Cardiac muscle cell (in vitro differentiated cells and primary cell): ENCODE measurements at regions not wholly inside any gene's neighbourhood (a gene's known extent, or its start where the extent isn't known, plus 50 kb on each side); places are given as distances from the start of the nearest gene placed in this dataset.

Source experiments
- DNase-seq, 2 donors: peaks; one replicate each; pipeline versions ENCODE4 v3.0.0 to v3.0.0-alpha.2; 2010 to 2017; ENCODE audit warnings: low read depth in 1 of 2, low spot score in 1 of 2
- H3K27ac ChIP-seq: fragments of 200-600 bp; sonication (generic); 2 replicates; pipeline ENCODE4 v1.5.1; 2016
- H3K27me3 ChIP-seq: fragments of 200-600 bp; sonication (generic); 2 replicates; pipeline ENCODE4 v1.6.0; 2016; ENCODE audit warnings: control low read depth
- H3K36me3 ChIP-seq: fragments of 200-600 bp; sonication (generic); 2 replicates; pipeline ENCODE4 v1.5.1; 2016; ENCODE audit warnings: control low read depth
- H3K4me1 ChIP-seq: fragments of 200-600 bp; sonication (generic); 2 replicates; pipeline ENCODE4 v1.8.1; 2017; ENCODE audit warnings: low read depth, mild to moderate bottlenecking, mixed run types
- H3K4me3 ChIP-seq: fragments of 200-600 bp; sonication (generic); 2 replicates; pipeline ENCODE4 v1.5.1; 2016; ENCODE audit warnings: mild to moderate bottlenecking
- H3K9me3 ChIP-seq: fragments of 200-600 bp; sonication (generic); 2 replicates; pipeline ENCODE4 v1.5.1; 2017; ENCODE audit warnings: low read depth, mild to moderate bottlenecking, control low read depth
- TF ChIP-seq, protein P1 (sequence below): IDR thresholded peaks from 2 replicates; pipeline ENCODE4 v1.5.1; 2012; ENCODE audit warnings: low read depth, mild to moderate bottlenecking, low read length

- no peak overlapping the region for H3K4me3 ChIP-seq
- no peaks in the 10 kb centered on the region for H3K9me3 ChIP-seq
- H3K27ac ChIP-seq: no peak overlapping the region
- no peaks in the 10 kb centered on the region for H3K4me1 ChIP-seq
- no peaks in the 10 kb centered on the region for H3K36me3 ChIP-seq
- TF ChIP-seq, protein P1, sequence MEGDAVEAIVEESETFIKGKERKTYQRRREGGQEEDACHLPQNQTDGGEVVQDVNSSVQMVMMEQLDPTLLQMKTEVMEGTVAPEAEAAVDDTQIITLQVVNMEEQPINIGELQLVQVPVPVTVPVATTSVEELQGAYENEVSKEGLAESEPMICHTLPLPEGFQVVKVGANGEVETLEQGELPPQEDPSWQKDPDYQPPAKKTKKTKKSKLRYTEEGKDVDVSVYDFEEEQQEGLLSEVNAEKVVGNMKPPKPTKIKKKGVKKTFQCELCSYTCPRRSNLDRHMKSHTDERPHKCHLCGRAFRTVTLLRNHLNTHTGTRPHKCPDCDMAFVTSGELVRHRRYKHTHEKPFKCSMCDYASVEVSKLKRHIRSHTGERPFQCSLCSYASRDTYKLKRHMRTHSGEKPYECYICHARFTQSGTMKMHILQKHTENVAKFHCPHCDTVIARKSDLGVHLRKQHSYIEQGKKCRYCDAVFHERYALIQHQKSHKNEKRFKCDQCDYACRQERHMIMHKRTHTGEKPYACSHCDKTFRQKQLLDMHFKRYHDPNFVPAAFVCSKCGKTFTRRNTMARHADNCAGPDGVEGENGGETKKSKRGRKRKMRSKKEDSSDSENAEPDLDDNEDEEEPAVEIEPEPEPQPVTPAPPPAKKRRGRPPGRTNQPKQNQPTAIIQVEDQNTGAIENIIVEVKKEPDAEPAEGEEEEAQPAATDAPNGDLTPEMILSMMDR: no peak
- no peaks in the 10 kb centered on the region for H3K27me3 ChIP-seq
- DNase-seq: no peak
Measured at GRCh38 chr3:161573136-161573535, 76.5 kb downstream of the OTOL1 start.

DNA sequence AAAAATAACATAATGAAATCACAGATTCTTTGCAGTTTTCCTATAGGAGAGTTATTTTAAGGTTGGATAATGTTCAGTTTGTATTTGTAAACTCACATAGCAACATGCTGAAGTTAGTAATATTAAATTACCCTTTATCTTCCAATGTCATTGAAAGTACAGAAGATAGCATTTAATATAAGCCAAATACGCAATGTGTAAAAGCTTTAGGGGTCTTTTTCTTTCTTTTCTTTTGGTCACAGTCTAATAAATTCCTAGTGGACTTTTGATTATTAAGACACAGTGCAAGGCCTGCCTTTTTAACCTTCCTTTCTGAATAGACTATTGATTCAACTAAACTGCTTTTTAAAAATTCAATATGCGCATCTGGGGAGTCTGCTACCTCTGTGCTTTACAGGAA is 79.3 kb downstream of the OTOL1 start:
- Histone ChIP-seq H3K4me1 (no peaks in the 10 kb centered on the region), H3K4me3 (no peak overlapping the region), H3K27me3 (no peaks in the 10 kb centered on the region), H3K36me3 (no peaks in the 10 kb centered on the region), H3K9me3 (no peaks in the 10 kb centered on the region), H3K27ac (no peak overlapping the region)
- TF ChIP-seq, protein P1: no peak
- no peak for DNase-seq

- Histone ChIP-seq H3K27me3 (no peaks in the 10 kb centered on the region), H3K4me3 (no peak overlapping the region), H3K27ac (no peak overlapping the region), H3K36me3 (no peaks in the 10 kb centered on the region), H3K4me1 (no peaks in the 10 kb centered on the region), H3K9me3 (no peaks in the 10 kb centered on the region)
- TF ChIP-seq, protein P1: no peak
- DNase-seq: no peak
Measured at GRCh38 chr3:161576311-161576710, 79.7 kb downstream of the OTOL1 start.

GRCh38 chr3:161576714-161577510 is 80.3 kb downstream of the OTOL1 start:
- TF ChIP-seq, protein P1: no peak

DNA sequence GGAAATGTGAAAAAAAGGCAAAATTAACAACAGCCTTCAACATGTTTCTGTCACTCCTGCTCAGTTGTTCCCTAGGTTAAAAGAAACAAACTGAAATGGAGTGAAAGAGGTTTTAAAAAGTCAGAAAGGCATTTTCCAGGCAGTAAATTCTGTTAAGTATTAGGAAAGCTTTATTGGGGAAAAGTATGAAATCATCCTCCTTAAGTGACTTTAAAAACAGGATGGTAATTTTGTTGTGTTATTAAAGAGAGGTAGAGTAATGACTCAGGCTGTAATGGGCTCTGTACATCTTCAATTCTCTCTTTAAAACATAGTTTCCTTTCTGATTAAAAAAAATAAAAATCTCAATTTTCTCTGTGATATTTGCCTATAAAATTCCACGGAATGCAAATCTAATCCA is 81.1 kb downstream of the OTOL1 start:
- no peaks in the 10 kb centered on the region for H3K36me3 ChIP-seq
- no peaks in the 10 kb centered on the region for H3K27me3 ChIP-seq
- no peak overlapping the region for H3K27ac ChIP-seq
- TF ChIP-seq, protein P1: no peak
- H3K4me1 ChIP-seq: no peaks in the 10 kb centered on the region
- H3K4me3 ChIP-seq: no peak overlapping the region
- DNase-seq: no peak
- no peaks in the 10 kb centered on the region for H3K9me3 ChIP-seq

More at GRCh38 chr3:161576714-161577510, 80.3 kb downstream of the OTOL1 start:
- no peak for DNase-seq
- H3K27ac ChIP-seq: no peak overlapping the region
- H3K4me3 ChIP-seq: no peak overlapping the region
- H3K4me1 ChIP-seq: no peaks in the 10 kb centered on the region
- H3K27me3 ChIP-seq: no peaks in the 10 kb centered on the region
- H3K36me3 ChIP-seq: no peaks in the 10 kb centered on the region
- no peaks in the 10 kb centered on the region for H3K9me3 ChIP-seq
